GM12878 (cell line): ENCODE measurements at regions not wholly inside any gene's neighbourhood (a gene's known extent, or its start where the extent isn't known, plus 50 kb on each side); places are given as distances from the start of the nearest gene placed in this dataset.

ENCODE experiments used
- ATAC-seq: fragments of 200-7000 bp; cut with Tn5 transposase; 3 replicates; pipeline ENCODE4 v1.9.1; 2020; ENCODE audit warnings: mild to moderate bottlenecking, moderate library complexity
- BruUV-seq: library from RNA; stranded (reverse); fragments of 400-500 nt; replicated peaks from 2 replicates; lab custom pipeline; 2021; lab: Mats Ljungman, UMichigan
- CTCF ChIA-PET: fragments of 300-600 bp; sonication (Branson Sonifier 250); formaldehyde crosslinking; extraction: SDS; loops from one replicate; lab custom pipeline; 2021; ENCODE audit warnings: inconsistent platforms; lab: Yijun Ruan, JAX
- POLR2A ChIA-PET: fragments of 350-600 bp; formaldehyde crosslinking; extraction: SDS; loops from one replicate; lab custom pipeline; 2021; ENCODE audit warnings: inconsistent platforms; lab: Charles Lee
- RAD21 ChIA-PET: fragments of 300-600 bp; sonication (Branson Sonifier 250); formaldehyde crosslinking; loops from one replicate; lab custom pipeline; 2023; ENCODE audit warnings: antibody characterized with exemption; ENCODE audit not compliant: unreplicated experiment; lab: Charles Lee
- SMC1A ChIA-PET: fragments of 300-600 bp; sonication (Branson Sonifier 250); formaldehyde crosslinking; loops from one replicate; lab custom pipeline; 2023; ENCODE audit not compliant: unreplicated experiment, uncharacterized antibody; lab: Charles Lee
- DNase-seq: peaks from one replicate; pipeline ENCODE4 v3.0.0-alpha.2; 2011; ENCODE audit warnings: low read depth, low spot score
- FAIRE-seq: peaks from 3 replicates; lab custom pipeline; 2011; peaks lifted over from hg19 to GRCh38; lab: Jason Lieb, UNC
- H2AFZ ChIP-seq: 2 replicates; pipeline ENCODE4 v1.6.0; 2011; ENCODE audit warnings: low read depth, low read length, control low read depth; ENCODE audit not compliant: control insufficient read depth
- H3K27ac ChIP-seq: 2 replicates; pipeline ENCODE4 v1.5.1; 2011; ENCODE audit warnings: control low read depth; ENCODE audit not compliant: control insufficient read depth, insufficient read depth
- H3K27me3 ChIP-seq, 2 experiments: replicated peaks in 1 of 2; 2 replicates each; pipeline versions ENCODE4 v1.6.0 to v1.6.1; 2011; ENCODE audit warnings: low read length in 1 of 2; ENCODE audit not compliant: control insufficient read depth in 2 of 2, insufficient read depth in 2 of 2
- H3K36me3 ChIP-seq, 2 experiments: 2 replicates each; pipeline ENCODE4 v1.5.1; 2011; ENCODE audit warnings: low read length in 1 of 2; ENCODE audit not compliant: control insufficient read depth in 2 of 2, insufficient read depth in 2 of 2
- H3K4me1 ChIP-seq: 2 replicates; pipeline ENCODE4 v1.6.1; 2011; ENCODE audit warnings: mild to moderate bottlenecking, low read length, moderate library complexity, mixed read lengths; ENCODE audit not compliant: control insufficient read depth, insufficient read depth
- H3K4me2 ChIP-seq: 2 replicates; pipeline ENCODE4 v1.6.0; 2011; ENCODE audit warnings: control low read depth; ENCODE audit not compliant: control insufficient read depth, insufficient read depth
- H3K4me3 ChIP-seq: fragments of 200-600 bp; sonication (generic); 2 replicates; pipeline ENCODE4 v1.5.1; 2016
- H3K79me2 ChIP-seq: 2 replicates; pipeline ENCODE4 v1.6.0; 2011; ENCODE audit warnings: low read length; ENCODE audit not compliant: control insufficient read depth, insufficient read depth
- H3K9ac ChIP-seq: 2 replicates; pipeline ENCODE4 v1.8.0; 2011; ENCODE audit warnings: low read length, control low read depth, mixed read lengths; ENCODE audit not compliant: control insufficient read depth, insufficient read depth
- H3K9me3 ChIP-seq: replicated peaks from 3 replicates; pipeline ENCODE4 v1.5.1; 2011; ENCODE audit warnings: mild to moderate bottlenecking, low read length; ENCODE audit not compliant: control insufficient read depth, insufficient read depth
- H4K20me1 ChIP-seq: 2 replicates; pipeline ENCODE4 v1.6.0; 2011; ENCODE audit not compliant: control insufficient read depth, insufficient read depth
- HDGF ChIP-seq: fragments of 450-650 bp; IDR thresholded peaks from 2 replicates; pipeline ENCODE4 v1.6.1; 2016; ENCODE audit warnings: antibody characterized with exemption
- IKZF2 ChIP-seq, 2 experiments: fragments of 450-650 bp; IDR thresholded peaks; 2 replicates each; pipeline ENCODE4 v1.6.1; 2017; ENCODE audit warnings: mild to moderate bottlenecking in 2 of 2, moderate library complexity in 2 of 2
- IRF5 ChIP-seq: fragments of 450-650 bp; IDR thresholded peaks from 2 replicates; pipeline ENCODE4 v1.6.1; 2017; ENCODE audit warnings: borderline replicate concordance
- JUND ChIP-seq: IDR thresholded peaks from 2 replicates; pipeline ENCODE4 v1.6.1; 2012; ENCODE audit warnings: low read depth, mild to moderate bottlenecking, low read length, improper control_type of control experiment, moderate library complexity
- RBBP5 ChIP-seq: fragments of 200-600 bp; sonication (generic); conservative IDR thresholded peaks from 2 replicates; pipeline ENCODE4 v1.6.1; 2016
- RELB ChIP-seq: fragments of 450-650 bp; IDR thresholded peaks from 2 replicates; pipeline ENCODE4 v1.6.1; 2017; ENCODE audit warnings: low read depth, mild to moderate bottlenecking, moderate library complexity
- ZNF217 ChIP-seq: fragments of 450-650 bp; IDR thresholded peaks from 2 replicates; pipeline ENCODE4 v1.6.1; 2017; ENCODE audit warnings: antibody characterized with exemption, mild to moderate bottlenecking
- WGBS: methylation state at CpG from one replicate; pipeline ENCODE4 v1.1.6; 2016; ENCODE audit warnings: low lambda C conversion rate; ENCODE audit not compliant: insufficient replicate concordance, insufficient coverage; ENCODE audit errors: missing lambda C conversion rate; 5-methylcytosine and 5-hydroxymethylcytosine counted together
- in situ Hi-C: fragments of 300-500 bp; cut with MboI; formaldehyde crosslinking; loops from 9 replicates; pipeline ENCODE4 v1.14.3; 2018; ENCODE audit warnings: mixed read lengths
- intact Hi-C: fragments of 100-400 bp; cut with micrococcal nuclease; formaldehyde crosslinking; loops from one replicate; pipeline ENCODE4 v1.14.2; 2022; ENCODE audit not compliant: unreplicated experiment

GRCh38 chr4:99722725-99723124 is 65.1 kb upstream of the C4orf54 start:
- ChIA-PET CTCF (no interaction called here), RAD21 (no interaction called here), POLR2A (no interaction called here), SMC1A (no interaction called here)
- no peaks in the 10 kb centered on the region for H3K27me3 ChIP-seq
- 26% methylated on average over 4 of the region's 4 CpGs for WGBS
- no peak for FAIRE-seq
- no TSS peak for BruUV-seq
- no peaks in the 10 kb centered on the region for H3K79me2 ChIP-seq
- H3K36me3 ChIP-seq: no peaks in the 10 kb centered on the region
- intact Hi-C loops (loop anchor here (10.0 kb wide), 1 partner anchor 162 kb away; no protein-coding TSS in a partner anchor), in situ Hi-C loops (no loop called here)
- H3K9me3 ChIP-seq: no peaks in the 10 kb centered on the region
- no peak for TF ChIP-seq IRF5
- no peak for ATAC-seq
- no peak for DNase-seq
- no peak overlapping the region for H3K4me2 ChIP-seq
- H3K27ac ChIP-seq: no peak overlapping the region
- no peaks in the 10 kb centered on the region for H4K20me1 ChIP-seq
- H3K9ac ChIP-seq: no peak overlapping the region
- no peak overlapping the region for H2AFZ ChIP-seq
- H3K4me1 ChIP-seq: no peaks in the 10 kb centered on the region
- H3K4me3 ChIP-seq: no peak overlapping the region

- ChIA-PET CTCF (no interaction called here), RAD21 (no interaction called here), SMC1A (no interaction called here)
- Histone ChIP-seq H3K27me3 (no peaks in the 10 kb centered on the region), H3K4me2 (no peak overlapping the region), H3K9ac (no peak overlapping the region)
- in situ Hi-C loops: no loop called here
- no peak for ATAC-seq
- WGBS: 93% methylated on average over 1 of the region's 1 CpG
- TF ChIP-seq HDGF (no peak), IKZF2 (IDR thresholded peaks at IDR 0.05) (no peak), RBBP5 (no peak), ZNF217 (no peak), RELB (no peak), JUND (no peak)
- TF ChIP-seq, all 136 proteins: peak for 0
- intact Hi-C loops: loop anchor here (10.0 kb wide), 1 partner anchor 163 kb away; no protein-coding TSS in a partner anchor
- no peaks in the 10 kb centered on the region for H3K79me2 ChIP-seq
- no peaks in the 10 kb centered on the region for H3K4me1 ChIP-seq
- H3K27ac ChIP-seq: no peak overlapping the region
- no peak overlapping the region for H3K4me3 ChIP-seq
- BruUV-seq: no TSS peak
- FAIRE-seq: no peak
- H2AFZ ChIP-seq: no peak overlapping the region
- POLR2A ChIA-PET: no interaction called here
- no peak for DNase-seq
- no peaks in the 10 kb centered on the region for H3K36me3 ChIP-seq
- no peaks in the 10 kb centered on the region for H3K9me3 ChIP-seq
- H4K20me1 ChIP-seq: no peaks in the 10 kb centered on the region
Measured at GRCh38 chr4:99722006-99722405, 64.4 kb upstream of the C4orf54 start.
